Esophagus squamous epithelium (tissue), 5 donors: ENCODE measurements at regions not wholly inside any gene's neighbourhood (a gene's known extent, or its start where the extent isn't known, plus 50 kb on each side); places are given as distances from the start of the nearest gene placed in this dataset.

Experiments
- DNase-seq: peaks from one replicate; lab custom pipeline; 2025; lab: John Stamatoyannopoulos, UW
- H3K27ac ChIP-seq, 4 donors: fragments of 200-600 bp; sonication (generic); one replicate each; pipeline ENCODE4 v1.5.1; 2016 to 2019; ENCODE audit warnings: mild to moderate bottlenecking in 1 of 4
- H3K27me3 ChIP-seq, 4 donors: fragments of 200-600 bp; sonication (generic); 1 replicate in 3 of 4; 2 replicates in 1 of 4; pipeline versions ENCODE4 v1.5.1 to v1.6.0; 2017 to 2021; ENCODE audit warnings: antibody characterized with exemption in 1 of 4
- H3K36me3 ChIP-seq, 3 donors: fragments of 200-600 bp; sonication (generic); one replicate each; pipeline ENCODE4 v1.5.1; 2016 to 2019
- H3K4me1 ChIP-seq, 3 donors: fragments of 200-600 bp; sonication (generic); one replicate each; pipeline ENCODE4 v1.5.1; 2017 to 2019
- H3K4me3 ChIP-seq, 4 donors: fragments of 200-600 bp; sonication (generic); 1 replicate in 3 of 4; 2 replicates in 1 of 4; pipeline ENCODE4 v1.5.1; 2016 to 2019; ENCODE audit warnings: mild to moderate bottlenecking in 2 of 4, moderate library complexity in 1 of 4
- H3K9me3 ChIP-seq, 3 donors: fragments of 200-600 bp; sonication (generic); one replicate each; pipeline ENCODE4 v1.5.1; 2016 to 2019
- CTCF ChIP-seq, 6 experiments: fragments of 450-650 bp in 4 of 6; fragments of 200-600 bp in 2 of 6; sonication (generic) in 2 of 6; IDR thresholded peaks; one replicate each; pipeline ENCODE4 v1.5.1; 2016 to 2019; ENCODE audit warnings: antibody characterized with exemption in 6 of 6, mild to moderate bottlenecking in 4 of 6, moderate library complexity in 4 of 6
- POLR2A ChIP-seq, 4 donors: fragments of 450-650 bp; IDR thresholded peaks; one replicate each; pipeline ENCODE4 v1.6.1; 2017; ENCODE audit warnings: antibody characterized with exemption in 4 of 4, mild to moderate bottlenecking in 4 of 4, moderate library complexity in 3 of 4
- WGBS, 2 donors: methylation state at CpG; one replicate each; pipeline ENCODE4 v1.1.5; 2018; 5-methylcytosine and 5-hydroxymethylcytosine counted together
- intact Hi-C: fragments of 100-400 bp; cut with DNase I; formaldehyde crosslinking; loops from one replicate; pipeline ENCODE4 v1.15.0; 2022
- donor health status: DM: yes; HTN: yes; CAD: no.

GRCh38 chr5:85921590-85921989 lies 696.2 kb upstream of the COX7C start:
- intact Hi-C loops = no loop called here

GRCh38 chr5:85927632-85928031 lies 690.1 kb upstream of the COX7C start:
- intact Hi-C loops = no loop called here
- no peaks in the 10 kb centered on the region for H3K36me3 ChIP-seq
- H3K27ac ChIP-seq = no peak overlapping the region
- H3K27me3 ChIP-seq = no peaks in the 10 kb centered on the region
- 81% methylated on average over 4 of the region's 4 CpGs for WGBS, 2 donors
- peaks cover 0 to 11% (median 0%) of the 10 kb centered on the region in 3 donors for H3K9me3 ChIP-seq
- no peak for DNase-seq
- H3K4me1 ChIP-seq = no peaks in the 10 kb centered on the region
- H3K4me3 ChIP-seq = no peak overlapping the region
- no peak for TF ChIP-seq POLR2A (IDR thresholded peaks at IDR 0.05)
- TF ChIP-seq CTCF (IDR thresholded peaks at IDR 0.05) = no peak

More at GRCh38 chr5:85921590-85921989, 696.2 kb upstream of the COX7C start:
- TF ChIP-seq CTCF (IDR thresholded peaks at IDR 0.05) (no peak), POLR2A (IDR thresholded peaks at IDR 0.05) (no peak)
- Histone ChIP-seq H3K4me3 (no peak overlapping the region), H3K27ac (no peak overlapping the region), H3K9me3 (peaks cover 0 to 28% (median 0%) of the 10 kb centered on the region in 3 donors), H3K4me1 (no peaks in the 10 kb centered on the region), H3K27me3 (no peaks in the 10 kb centered on the region), H3K36me3 (no peaks in the 10 kb centered on the region)
- 14 to 30% methylated on average over 2 of the region's 2 CpGs for WGBS, 2 donors
- no peak for DNase-seq

GRCh38 chr5:85929713-85930112 lies 688.0 kb upstream of the COX7C start:
- Histone ChIP-seq H3K9me3 (peaks cover 0 to 11% (median 0%) of the 10 kb centered on the region in 3 donors), H3K36me3 (no peaks in the 10 kb centered on the region), H3K27ac (no peak overlapping the region), H3K27me3 (no peaks in the 10 kb centered on the region), H3K4me1 (no peaks in the 10 kb centered on the region), H3K4me3 (no peak overlapping the region)
- intact Hi-C loops = no loop called here
- 65 to 78% methylated on average over 2 of the region's 2 CpGs for WGBS, 2 donors
- no peak for DNase-seq
- TF ChIP-seq POLR2A (IDR thresholded peaks at IDR 0.05) (no peak), CTCF (IDR thresholded peaks at IDR 0.05) (no peak)

GRCh38 chr5:85931220-85931619 lies 686.5 kb upstream of the COX7C start:
- intact Hi-C loops = no loop called here
- TF ChIP-seq POLR2A (IDR thresholded peaks at IDR 0.05) = no peak
- TF ChIP-seq CTCF (IDR thresholded peaks at IDR 0.05) = no peak
- Histone ChIP-seq H3K36me3 (no peaks in the 10 kb centered on the region), H3K4me3 (no peak overlapping the region), H3K27me3 (no peaks in the 10 kb centered on the region), H3K9me3 (no peaks in the 10 kb centered on the region), H3K4me1 (no peaks in the 10 kb centered on the region), H3K27ac (no peak overlapping the region)
- WGBS, 2 donors = 74 to 90% methylated on average over 3 of the region's 3 CpGs
- DNase-seq = no peak

- intact Hi-C loops = no loop called here
- no peak overlapping the region for H3K27ac ChIP-seq
- DNase-seq = no peak
- no peaks in the 10 kb centered on the region for H3K36me3 ChIP-seq
- TF ChIP-seq CTCF (IDR thresholded peaks at IDR 0.05) (no peak), POLR2A (IDR thresholded peaks at IDR 0.05) (no peak)
- H3K9me3 ChIP-seq = no peaks in the 10 kb centered on the region
- H3K4me1 ChIP-seq = no peaks in the 10 kb centered on the region
- no peak overlapping the region for H3K4me3 ChIP-seq
- H3K27me3 ChIP-seq = no peaks in the 10 kb centered on the region
- WGBS, 2 donors = 15 to 72% methylated on average over 3 of the region's 3 CpGs
These were observed 679.5 kb upstream of the COX7C start for GRCh38 chr5:85938201-85938600.
